Vagina (tissue), 2 donors: ENCODE measurements at regions not wholly inside any gene's neighbourhood (a gene's known extent, or its start where the extent isn't known, plus 50 kb on each side); places are given as distances from the start of the nearest gene placed in this dataset.

Source experiments
- POLR2A ChIP-seq, 2 donors: fragments of 450-650 bp; IDR thresholded peaks; one replicate each; pipeline ENCODE4 v1.6.1; 2017; ENCODE audit warnings: antibody characterized with exemption in 2 of 2, mild to moderate bottlenecking in 2 of 2, moderate library complexity in 2 of 2
- TF ChIP-seq, protein P1 (sequence below), 3 experiments: fragments of 450-650 bp in 2 of 3; fragments of 200-600 bp in 1 of 3; sonication (generic) in 1 of 3; IDR thresholded peaks; one replicate each; pipeline ENCODE4 v1.5.1; 2017 to 2019; ENCODE audit warnings: antibody characterized with exemption in 3 of 3, mild to moderate bottlenecking in 2 of 3, moderate library complexity in 2 of 3

DNA sequence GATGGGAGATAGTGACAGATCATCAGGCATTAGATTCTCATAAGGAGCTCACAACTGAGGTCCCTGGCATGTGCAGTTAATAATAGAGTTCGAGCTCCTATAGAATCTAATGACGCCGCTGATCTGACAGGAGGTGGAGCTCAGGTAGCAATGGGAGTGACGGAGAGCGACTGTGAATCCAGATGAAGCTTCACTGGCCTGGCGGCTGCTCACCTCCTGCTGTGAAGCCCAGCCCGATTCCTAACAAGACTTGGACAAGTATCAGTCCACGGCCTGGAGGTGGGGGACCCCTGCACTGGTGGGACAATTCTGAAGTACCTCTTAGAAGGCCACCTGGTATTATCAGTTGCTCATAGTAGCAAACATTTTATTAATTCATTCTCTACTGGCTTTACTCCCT lies 377.9 kb upstream of the ITGA1 start:
- no peak for TF ChIP-seq POLR2A (IDR thresholded peaks at IDR 0.05)
- TF ChIP-seq, protein P1, sequence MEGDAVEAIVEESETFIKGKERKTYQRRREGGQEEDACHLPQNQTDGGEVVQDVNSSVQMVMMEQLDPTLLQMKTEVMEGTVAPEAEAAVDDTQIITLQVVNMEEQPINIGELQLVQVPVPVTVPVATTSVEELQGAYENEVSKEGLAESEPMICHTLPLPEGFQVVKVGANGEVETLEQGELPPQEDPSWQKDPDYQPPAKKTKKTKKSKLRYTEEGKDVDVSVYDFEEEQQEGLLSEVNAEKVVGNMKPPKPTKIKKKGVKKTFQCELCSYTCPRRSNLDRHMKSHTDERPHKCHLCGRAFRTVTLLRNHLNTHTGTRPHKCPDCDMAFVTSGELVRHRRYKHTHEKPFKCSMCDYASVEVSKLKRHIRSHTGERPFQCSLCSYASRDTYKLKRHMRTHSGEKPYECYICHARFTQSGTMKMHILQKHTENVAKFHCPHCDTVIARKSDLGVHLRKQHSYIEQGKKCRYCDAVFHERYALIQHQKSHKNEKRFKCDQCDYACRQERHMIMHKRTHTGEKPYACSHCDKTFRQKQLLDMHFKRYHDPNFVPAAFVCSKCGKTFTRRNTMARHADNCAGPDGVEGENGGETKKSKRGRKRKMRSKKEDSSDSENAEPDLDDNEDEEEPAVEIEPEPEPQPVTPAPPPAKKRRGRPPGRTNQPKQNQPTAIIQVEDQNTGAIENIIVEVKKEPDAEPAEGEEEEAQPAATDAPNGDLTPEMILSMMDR (IDR thresholded peaks at IDR 0.05) = no peak
